GM23338 (cell line): ENCODE measurements at regions not wholly inside any gene's neighbourhood (a gene's known extent, or its start where the extent isn't known, plus 50 kb on each side); places are given as distances from the start of the nearest gene placed in this dataset.

Experiments
- ATAC-seq: fragments of 200-7000 bp; cut with Tn5 transposase; 3 replicates; pipeline ENCODE4 v1.9.1; 2020
- DNase-seq: peaks from one replicate; pipeline ENCODE4 v3.0.0-alpha.2; 2015; ENCODE audit warnings: low spot score
- H2AFZ ChIP-seq: fragments of 200-600 bp; sonication (generic); 2 replicates; pipeline ENCODE4 v1.8.0; 2016; ENCODE audit warnings: antibody characterized with exemption, mild to moderate bottlenecking, moderate library complexity
- H3F3A ChIP-seq: fragments of 200-600 bp; sonication (generic); replicated peaks from 2 replicates; pipeline ENCODE4 v1.8.0; 2017; ENCODE audit warnings: antibody characterized with exemption, mixed run types, low read depth
- H3K27ac ChIP-seq: fragments of 200-600 bp; sonication (generic); 2 replicates; pipeline ENCODE4 v1.6.1; 2016; ENCODE audit warnings: low read depth
- H3K27me3 ChIP-seq: fragments of 200-600 bp; sonication (generic); 2 replicates; pipeline ENCODE4 v1.8.0; 2016; ENCODE audit warnings: mild to moderate bottlenecking, mixed run types, moderate library complexity; ENCODE audit not compliant: insufficient read depth
- H3K36me3 ChIP-seq: fragments of 200-600 bp; sonication (generic); 2 replicates; pipeline ENCODE4 v1.8.0; 2016; ENCODE audit warnings: mild to moderate bottlenecking; ENCODE audit not compliant: insufficient read depth
- H3K4me1 ChIP-seq: fragments of 200-600 bp; sonication (generic); 2 replicates; pipeline ENCODE4 v1.8.0; 2016; ENCODE audit warnings: mild to moderate bottlenecking, moderate library complexity; ENCODE audit not compliant: insufficient read depth
- H3K4me2 ChIP-seq: fragments of 200-600 bp; sonication (generic); 2 replicates; pipeline ENCODE4 v1.7.1; 2017; ENCODE audit warnings: mixed run types
- H3K4me3 ChIP-seq: fragments of 200-600 bp; sonication (generic); 2 replicates; pipeline ENCODE4 v1.6.1; 2016; ENCODE audit warnings: mixed run types
- H3K79me2 ChIP-seq: fragments of 200-600 bp; sonication (generic); replicated peaks from 2 replicates; pipeline ENCODE4 v1.8.0; 2017; ENCODE audit warnings: mild to moderate bottlenecking; ENCODE audit not compliant: insufficient read depth
- H3K9me2 ChIP-seq: fragments of 200-600 bp; sonication (generic); 2 replicates; pipeline ENCODE4 v1.8.0; 2017; ENCODE audit not compliant: insufficient read depth
- H4K20me1 ChIP-seq: fragments of 200-600 bp; sonication (generic); replicated peaks from 2 replicates; pipeline ENCODE4 v1.8.0; 2017; ENCODE audit warnings: mild to moderate bottlenecking; ENCODE audit not compliant: insufficient read depth
- H3K27ac Mint-ChIP-seq: 2 replicates; pipeline ENCODE4 v1.8.0; 2020; ENCODE audit warnings: inconsistent platforms, mild to moderate bottlenecking, moderate library complexity, mixed read lengths
- H3K27me3 Mint-ChIP-seq: 3 replicates; pipeline ENCODE4 v1.8.0; 2022; ENCODE audit warnings: low read depth, mild to moderate bottlenecking, moderate library complexity, mixed read lengths, inconsistent platforms; ENCODE audit not compliant: insufficient read depth, poor library complexity
- H3K36me3 Mint-ChIP-seq: 3 replicates; pipeline ENCODE4 v1.8.0; 2021; ENCODE audit warnings: low read depth, mild to moderate bottlenecking, inconsistent platforms, moderate library complexity, mixed read lengths
- H3K4me1 Mint-ChIP-seq: 3 replicates; pipeline ENCODE4 v1.8.0; 2020; ENCODE audit warnings: mild to moderate bottlenecking, inconsistent platforms, mixed read lengths
- H3K4me3 Mint-ChIP-seq: 3 replicates; pipeline ENCODE4 v1.8.0; 2021; ENCODE audit warnings: moderate library complexity, mild to moderate bottlenecking, inconsistent platforms, mixed read lengths
- H3K9me3 Mint-ChIP-seq: 3 replicates; pipeline ENCODE4 v1.8.0; 2020; ENCODE audit warnings: moderate library complexity, mild to moderate bottlenecking, inconsistent platforms, mixed read lengths
- POLR2AphosphoS5 ChIP-seq: IDR thresholded peaks from 2 replicates; pipeline ENCODE4 v1.6.1; 2016; ENCODE audit warnings: antibody characterized with exemption, low read depth
- STAT1 ChIP-seq: IDR thresholded peaks from one replicate; pipeline ENCODE4 v1.6.1; 2016; ENCODE audit warnings: antibody characterized with exemption; ENCODE audit not compliant: unreplicated experiment
- ZNF114 ChIP-seq: fragments of 250-450 bp; sonication (Bioruptor Pico); IDR thresholded peaks from 2 replicates; pipeline ENCODE4 v1.5.0; 2020; ENCODE audit warnings: mild to moderate bottlenecking, moderate library complexity
- TF ChIP-seq, protein P1 (sequence below): fragments of 250-450 bp; sonication (Bioruptor Pico); IDR thresholded peaks from 2 replicates; pipeline ENCODE4 v1.5.0; 2020; ENCODE audit warnings: mild to moderate bottlenecking, moderate library complexity
- TF ChIP-seq, protein P2 (sequence below): IDR thresholded peaks from 2 replicates; pipeline ENCODE4 v1.6.1; 2016; ENCODE audit warnings: antibody characterized with exemption

DNA sequence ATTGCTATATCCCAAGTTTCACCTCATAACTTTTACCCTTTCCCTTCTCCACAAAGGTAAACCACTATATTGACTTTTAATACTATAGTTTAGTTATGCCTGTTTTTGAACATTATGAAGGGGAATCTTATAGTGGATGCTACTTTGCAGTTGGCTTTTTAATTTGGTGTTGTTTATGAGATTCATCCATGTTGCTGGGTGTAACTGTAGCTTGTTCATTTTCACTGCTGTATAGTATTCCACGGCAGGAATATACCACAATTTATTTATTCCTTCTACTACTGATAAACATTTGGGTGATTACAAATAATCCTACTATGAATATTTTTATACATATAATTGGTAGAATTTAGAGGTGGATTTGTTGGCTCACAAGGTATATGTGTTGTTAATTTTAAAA is 88.4 kb upstream of the NALF2 start (continued):
- TF ChIP-seq, protein P1, sequence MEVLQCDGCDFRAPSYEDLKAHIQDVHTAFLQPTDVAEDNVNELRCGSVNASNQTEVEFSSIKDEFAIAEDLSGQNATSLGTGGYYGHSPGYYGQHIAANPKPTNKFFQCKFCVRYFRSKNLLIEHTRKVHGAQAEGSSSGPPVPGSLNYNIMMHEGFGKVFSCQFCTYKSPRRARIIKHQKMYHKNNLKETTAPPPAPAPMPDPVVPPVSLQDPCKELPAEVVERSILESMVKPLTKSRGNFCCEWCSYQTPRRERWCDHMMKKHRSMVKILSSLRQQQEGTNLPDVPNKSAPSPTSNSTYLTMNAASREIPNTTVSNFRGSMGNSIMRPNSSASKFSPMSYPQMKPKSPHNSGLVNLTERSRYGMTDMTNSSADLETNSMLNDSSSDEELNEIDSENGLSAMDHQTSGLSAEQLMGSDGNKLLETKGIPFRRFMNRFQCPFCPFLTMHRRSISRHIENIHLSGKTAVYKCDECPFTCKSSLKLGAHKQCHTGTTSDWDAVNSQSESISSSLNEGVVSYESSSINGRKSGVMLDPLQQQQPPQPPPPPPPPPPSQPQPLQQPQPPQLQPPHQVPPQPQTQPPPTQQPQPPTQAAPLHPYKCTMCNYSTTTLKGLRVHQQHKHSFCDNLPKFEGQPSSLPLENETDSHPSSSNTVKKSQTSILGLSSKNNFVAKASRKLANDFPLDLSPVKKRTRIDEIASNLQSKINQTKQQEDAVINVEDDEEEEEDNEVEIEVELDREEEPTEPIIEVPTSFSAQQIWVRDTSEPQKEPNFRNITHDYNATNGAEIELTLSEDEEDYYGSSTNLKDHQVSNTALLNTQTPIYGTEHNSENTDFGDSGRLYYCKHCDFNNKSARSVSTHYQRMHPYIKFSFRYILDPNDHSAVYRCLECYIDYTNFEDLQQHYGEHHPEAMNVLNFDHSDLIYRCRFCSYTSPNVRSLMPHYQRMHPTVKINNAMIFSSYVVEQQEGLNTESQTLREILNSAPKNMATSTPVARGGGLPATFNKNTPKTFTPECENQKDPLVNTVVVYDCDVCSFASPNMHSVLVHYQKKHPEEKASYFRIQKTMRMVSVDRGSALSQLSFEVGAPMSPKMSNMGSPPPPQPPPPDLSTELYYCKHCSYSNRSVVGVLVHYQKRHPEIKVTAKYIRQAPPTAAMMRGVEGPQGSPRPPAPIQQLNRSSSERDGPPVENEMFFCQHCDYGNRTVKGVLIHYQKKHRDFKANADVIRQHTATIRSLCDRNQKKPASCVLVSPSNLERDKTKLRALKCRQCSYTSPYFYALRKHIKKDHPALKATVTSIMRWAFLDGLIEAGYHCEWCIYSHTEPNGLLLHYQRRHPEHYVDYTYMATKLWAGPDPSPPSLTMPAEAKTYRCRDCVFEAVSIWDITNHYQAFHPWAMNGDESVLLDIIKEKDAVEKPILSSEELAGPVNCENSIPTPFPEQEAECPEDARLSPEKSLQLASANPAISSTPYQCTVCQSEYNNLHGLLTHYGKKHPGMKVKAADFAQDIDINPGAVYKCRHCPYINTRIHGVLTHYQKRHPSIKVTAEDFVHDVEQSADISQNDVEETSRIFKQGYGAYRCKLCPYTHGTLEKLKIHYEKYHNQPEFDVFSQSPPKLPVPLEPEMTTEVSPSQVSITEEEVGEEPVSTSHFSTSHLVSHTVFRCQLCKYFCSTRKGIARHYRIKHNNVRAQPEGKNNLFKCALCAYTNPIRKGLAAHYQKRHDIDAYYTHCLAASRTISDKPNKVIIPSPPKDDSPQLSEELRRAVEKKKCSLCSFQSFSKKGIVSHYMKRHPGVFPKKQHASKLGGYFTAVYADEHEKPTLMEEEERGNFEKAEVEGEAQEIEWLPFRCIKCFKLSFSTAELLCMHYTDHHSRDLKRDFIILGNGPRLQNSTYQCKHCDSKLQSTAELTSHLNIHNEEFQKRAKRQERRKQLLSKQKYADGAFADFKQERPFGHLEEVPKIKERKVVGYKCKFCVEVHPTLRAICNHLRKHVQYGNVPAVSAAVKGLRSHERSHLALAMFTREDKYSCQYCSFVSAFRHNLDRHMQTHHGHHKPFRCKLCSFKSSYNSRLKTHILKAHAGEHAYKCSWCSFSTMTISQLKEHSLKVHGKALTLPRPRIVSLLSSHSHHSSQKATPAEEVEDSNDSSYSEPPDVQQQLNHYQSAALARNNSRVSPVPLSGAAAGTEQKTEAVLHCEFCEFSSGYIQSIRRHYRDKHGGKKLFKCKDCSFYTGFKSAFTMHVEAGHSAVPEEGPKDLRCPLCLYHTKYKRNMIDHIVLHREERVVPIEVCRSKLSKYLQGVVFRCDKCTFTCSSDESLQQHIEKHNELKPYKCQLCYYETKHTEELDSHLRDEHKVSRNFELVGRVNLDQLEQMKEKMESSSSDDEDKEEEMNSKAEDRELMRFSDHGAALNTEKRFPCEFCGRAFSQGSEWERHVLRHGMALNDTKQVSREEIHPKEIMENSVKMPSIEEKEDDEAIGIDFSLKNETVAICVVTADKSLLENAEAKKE (CRISPR knock-in tag), result no peak
- no peak for TF ChIP-seq POLR2AphosphoS5
- no peak for TF ChIP-seq ZNF114 (CRISPR knock-in tag)
- TF ChIP-seq, protein P2, sequence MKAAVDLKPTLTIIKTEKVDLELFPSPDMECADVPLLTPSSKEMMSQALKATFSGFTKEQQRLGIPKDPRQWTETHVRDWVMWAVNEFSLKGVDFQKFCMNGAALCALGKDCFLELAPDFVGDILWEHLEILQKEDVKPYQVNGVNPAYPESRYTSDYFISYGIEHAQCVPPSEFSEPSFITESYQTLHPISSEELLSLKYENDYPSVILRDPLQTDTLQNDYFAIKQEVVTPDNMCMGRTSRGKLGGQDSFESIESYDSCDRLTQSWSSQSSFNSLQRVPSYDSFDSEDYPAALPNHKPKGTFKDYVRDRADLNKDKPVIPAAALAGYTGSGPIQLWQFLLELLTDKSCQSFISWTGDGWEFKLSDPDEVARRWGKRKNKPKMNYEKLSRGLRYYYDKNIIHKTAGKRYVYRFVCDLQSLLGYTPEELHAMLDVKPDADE, result no peak
- TF ChIP-seq STAT1, result no peak

DNA sequence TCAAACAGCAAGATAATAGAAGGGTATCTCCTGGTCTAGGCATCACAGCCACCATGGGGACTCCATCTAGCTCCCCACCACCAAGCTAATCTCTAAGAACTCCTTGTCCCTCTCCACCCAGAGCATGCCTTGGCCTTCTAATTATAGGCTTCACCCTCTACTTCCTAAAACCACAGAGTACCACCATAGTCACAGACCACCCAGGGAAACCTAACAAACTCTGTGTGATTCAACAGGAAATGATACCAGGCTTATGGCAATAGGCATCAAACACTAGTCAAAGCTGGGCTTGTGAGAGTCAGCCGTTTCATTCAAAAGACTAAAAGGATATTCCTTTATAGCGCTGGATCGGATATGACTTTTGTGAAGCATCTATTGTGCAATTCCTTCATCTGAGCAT is 91.5 kb upstream of the NALF2 start:
- Histone ChIP-seq H3K9me2 (no peaks in the 10 kb centered on the region), H3K27me3 (no peaks in the 10 kb centered on the region), H4K20me1 (no peaks in the 10 kb centered on the region), H3K79me2 (no peaks in the 10 kb centered on the region), H3K36me3 (no peaks in the 10 kb centered on the region), H2AFZ (no peak overlapping the region), H3K4me3 (no peak overlapping the region), H3K4me1 (no peaks in the 10 kb centered on the region), H3F3A (no peaks in the 10 kb centered on the region), H3K27ac (no peak overlapping the region), H3K4me2 (no peak overlapping the region)
- Mint-ChIP-seq H3K27ac (no peak overlapping the region), H3K36me3 (no peaks in the 10 kb centered on the region), H3K27me3 (no peaks in the 10 kb centered on the region), H3K9me3 (peaks cover 4% of the 10 kb centered on the region; the same call in 2 of the 3 replicates), H3K4me3 (no peak overlapping the region), H3K4me1 (no peaks in the 10 kb centered on the region)
- TF ChIP-seq, protein P1 (CRISPR knock-in tag), result no peak
- TF ChIP-seq ZNF114 (CRISPR knock-in tag), result no peak
- TF ChIP-seq POLR2AphosphoS5, result no peak
- ATAC-seq (no peak), DNase-seq (no peak)
